ENCODE measurements at regions not wholly inside any gene's neighbourhood (a gene's known extent, or its start where the extent isn't known, plus 50 kb on each side); places are given as distances from the start of the nearest gene placed in this dataset.

DNA sequence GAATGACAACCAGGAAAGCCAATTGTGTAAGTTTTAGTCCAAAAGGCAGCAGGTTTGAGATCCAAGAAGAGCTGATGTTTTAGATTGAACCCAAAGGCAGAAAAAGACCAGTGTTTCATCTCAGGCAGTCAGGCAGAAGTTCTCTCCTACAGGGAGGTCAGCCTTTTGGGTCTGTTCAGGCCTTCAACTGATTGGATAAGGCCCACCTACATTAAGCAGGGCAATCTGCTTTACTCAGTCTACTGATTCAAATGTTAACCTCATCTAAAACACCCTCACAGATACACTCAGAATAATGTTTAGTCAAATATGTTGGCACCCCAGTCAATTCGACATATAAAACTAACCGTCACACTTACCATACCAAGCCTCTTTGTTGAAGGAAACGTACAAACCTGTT is 134.2 kb upstream of the NEIL3 start:
- no peaks in the 10 kb centered on the region for H3K9me3 ChIP-seq (replicated peaks; ENCODE audit: control insufficient read depth, insufficient read depth, low read length)
- no peak overlapping the region for H3K27ac ChIP-seq (ENCODE audit: insufficient read depth, low read depth, low read length)
- H3K4me2 ChIP-seq (ENCODE audit: insufficient read depth, low read length), result no peak overlapping the region
- ChIA-PET POLR2A (no interaction called here), CTCF (no interaction called here)
- no peaks in the 10 kb centered on the region for H4K20me1 ChIP-seq (replicated peaks; ENCODE audit: control insufficient read depth, extremely low read depth, insufficient read depth, low read length)
- no peak overlapping the region for H3K9ac ChIP-seq (replicated peaks; ENCODE audit: extremely low read depth, insufficient read depth, low read length)
- dilution Hi-C loops (cut with MboI; ENCODE audit: extremely low pct_ligation_motif_present, low sequenced_read_pairs) (no loop called here), intact Hi-C loops (cut with micrococcal nuclease) (no loop called here)
- no peaks in the 10 kb centered on the region for H3K4me1 ChIP-seq (ENCODE audit: control insufficient read depth, extremely low read depth, insufficient read depth, low read length)
- FAIRE-seq, result no peak
- no peaks in the 10 kb centered on the region for H3K36me3 ChIP-seq (ENCODE audit: control insufficient read depth in 2 of 2, extremely low read depth in 1 of 2, insufficient read depth in 2 of 2, low read length in 2 of 2)
- TF ChIP-seq POLR2A (IDR thresholded peaks at IDR 0.05; ENCODE audit: low read depth, low read length) (no peak), JUN (IDR thresholded peaks at IDR 0.05; ENCODE audit: borderline replicate concordance, insufficient read depth, insufficient read length, low read depth) (no peak), FOS (IDR thresholded peaks at IDR 0.05; ENCODE audit: borderline replicate concordance, insufficient read depth, low read length) (no peak), GATA2 (IDR thresholded peaks at IDR 0.05; ENCODE audit: insufficient read depth, insufficient read length, low read depth, low read length) (no peak), EZH2 (IDR thresholded peaks at IDR 0.05; ENCODE audit: borderline replicate concordance, low read depth, low read length, severe bottlenecking) (no peak), MYC (IDR thresholded peaks at IDR 0.05; ENCODE audit: low read depth, low read length) (no peak), POLR2AphosphoS5 (IDR thresholded peaks at IDR 0.05; ENCODE audit: insufficient read depth, low read depth, low read length) (no peak)
- TF ChIP-seq, protein P1, sequence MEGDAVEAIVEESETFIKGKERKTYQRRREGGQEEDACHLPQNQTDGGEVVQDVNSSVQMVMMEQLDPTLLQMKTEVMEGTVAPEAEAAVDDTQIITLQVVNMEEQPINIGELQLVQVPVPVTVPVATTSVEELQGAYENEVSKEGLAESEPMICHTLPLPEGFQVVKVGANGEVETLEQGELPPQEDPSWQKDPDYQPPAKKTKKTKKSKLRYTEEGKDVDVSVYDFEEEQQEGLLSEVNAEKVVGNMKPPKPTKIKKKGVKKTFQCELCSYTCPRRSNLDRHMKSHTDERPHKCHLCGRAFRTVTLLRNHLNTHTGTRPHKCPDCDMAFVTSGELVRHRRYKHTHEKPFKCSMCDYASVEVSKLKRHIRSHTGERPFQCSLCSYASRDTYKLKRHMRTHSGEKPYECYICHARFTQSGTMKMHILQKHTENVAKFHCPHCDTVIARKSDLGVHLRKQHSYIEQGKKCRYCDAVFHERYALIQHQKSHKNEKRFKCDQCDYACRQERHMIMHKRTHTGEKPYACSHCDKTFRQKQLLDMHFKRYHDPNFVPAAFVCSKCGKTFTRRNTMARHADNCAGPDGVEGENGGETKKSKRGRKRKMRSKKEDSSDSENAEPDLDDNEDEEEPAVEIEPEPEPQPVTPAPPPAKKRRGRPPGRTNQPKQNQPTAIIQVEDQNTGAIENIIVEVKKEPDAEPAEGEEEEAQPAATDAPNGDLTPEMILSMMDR (IDR thresholded peaks at IDR 0.05; ENCODE audit: extremely low read depth in 1 of 2, insufficient read depth in 1 of 2, low read depth in 1 of 2, low read length in 2 of 2), result no peak
- TF ChIP-seq, protein P2, sequence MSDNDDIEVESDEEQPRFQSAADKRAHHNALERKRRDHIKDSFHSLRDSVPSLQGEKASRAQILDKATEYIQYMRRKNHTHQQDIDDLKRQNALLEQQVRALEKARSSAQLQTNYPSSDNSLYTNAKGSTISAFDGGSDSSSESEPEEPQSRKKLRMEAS (IDR thresholded peaks at IDR 0.05; ENCODE audit: insufficient read depth, insufficient read length), result no peak
- peaks cover 0 to 2% of the 10 kb centered on the region in 2 experiments for H3K27me3 ChIP-seq (ENCODE audit: control insufficient read depth in 2 of 2, insufficient read depth in 2 of 2, low read length in 2 of 2)
- no peaks in the 10 kb centered on the region for H3K9me1 ChIP-seq (replicated peaks; ENCODE audit: control insufficient read depth, extremely low read depth, insufficient read depth, low read length)
- no peak overlapping the region for H3K4me3 ChIP-seq (replicated peaks in 1 of 3; ENCODE audit: insufficient read depth in 1 of 3, low read depth in 1 of 3, low read length in 3 of 3)
- BruUV-seq (replicated peaks), result no TSS peak
- H3K79me2 ChIP-seq (ENCODE audit: control insufficient read depth, insufficient read depth, low read length), result no peaks in the 10 kb centered on the region
- H2AFZ ChIP-seq (ENCODE audit: low read depth, low read length), result no peak overlapping the region
- DNase-seq (ENCODE audit: low read depth, low spot score), result no peak
